CD4-positive, alpha-beta T cell (primary cell): ENCODE measurements at regions not wholly inside any gene's neighbourhood (a gene's known extent, or its start where the extent isn't known, plus 50 kb on each side); places are given as distances from the start of the nearest gene placed in this dataset.

ENCODE experiments used
- ATAC-seq: fragments of 200-7000 bp; cut with Tn5 transposase; one replicate; pipeline ENCODE4 v1.10.0; 2022; ENCODE audit warnings: mild to moderate bottlenecking; ENCODE audit not compliant: poor library complexity
- CTCF ChIA-PET: fragments of 350-600 bp; sonication (Branson Sonifier 250); formaldehyde crosslinking; loops from one replicate; lab custom pipeline; 2021; ENCODE audit warnings: antibody characterized with exemption, inconsistent platforms; lab: Charles Lee
- POLR2A ChIA-PET: fragments of 350-600 bp; sonication (Branson Sonifier 250); formaldehyde crosslinking; loops from one replicate; lab custom pipeline; 2021; ENCODE audit warnings: antibody characterized with exemption, inconsistent platforms; lab: Charles Lee
- DNase-seq, 14 experiments: peaks; one replicate each; pipeline ENCODE4 v3.0.0-alpha.2; 2013 to 2020; ENCODE audit warnings: mixed read lengths in 2 of 14
- H3K27ac ChIP-seq, 2 donors: one replicate each; pipeline versions ENCODE4 v1.5.1 to v1.7.0; 2013; ENCODE audit warnings: low read length in 2 of 2, low read depth in 1 of 2, mild to moderate bottlenecking in 1 of 2
- H3K27me3 ChIP-seq, 2 experiments: 1 replicate in 1 of 2; 2 replicates in 1 of 2; pipeline versions ENCODE4 v1.6.1 to v1.7.0; 2013; ENCODE audit warnings: low read length in 2 of 2, control low read depth in 1 of 2, mild to moderate bottlenecking in 1 of 2, moderate library complexity in 1 of 2; ENCODE audit not compliant: insufficient read depth in 2 of 2, control insufficient read depth in 1 of 2
- H3K36me3 ChIP-seq: one replicate; pipeline ENCODE4 v1.6.1; 2013; ENCODE audit warnings: low read length, control low read depth; ENCODE audit not compliant: insufficient read depth
- H3K4me1 ChIP-seq: one replicate; pipeline ENCODE4 v1.6.1; 2013; ENCODE audit warnings: low read length, control low read depth; ENCODE audit not compliant: insufficient read depth
- H3K4me3 ChIP-seq: one replicate; pipeline ENCODE4 v1.5.1; 2013; ENCODE audit warnings: mild to moderate bottlenecking, low read length, moderate library complexity
- H3K9me3 ChIP-seq, 2 experiments: 1 replicate in 1 of 2; 2 replicates in 1 of 2; pipeline versions ENCODE4 v1.6.1 to v1.7.0; 2013; ENCODE audit warnings: low read length in 2 of 2, mild to moderate bottlenecking in 2 of 2, control low read depth in 1 of 2, moderate library complexity in 1 of 2; ENCODE audit not compliant: control insufficient read depth in 1 of 2, insufficient read depth in 1 of 2
- H3K27ac Mint-ChIP-seq: one replicate; pipeline ENCODE4 v1.8.0; 2020; ENCODE audit warnings: mixed read lengths
- H3K27me3 Mint-ChIP-seq: one replicate; pipeline ENCODE4 v1.8.0; 2021; ENCODE audit warnings: mixed read lengths
- H3K36me3 Mint-ChIP-seq: one replicate; pipeline ENCODE4 v1.8.0; 2021; ENCODE audit warnings: low read depth, mixed read lengths
- H3K4me1 Mint-ChIP-seq: one replicate; pipeline ENCODE4 v1.8.0; 2021; ENCODE audit warnings: low read depth, mixed read lengths
- H3K4me3 Mint-ChIP-seq: one replicate; pipeline ENCODE4 v1.8.0; 2020; ENCODE audit warnings: mild to moderate bottlenecking, mixed read lengths
- H3K9me3 Mint-ChIP-seq: one replicate; pipeline ENCODE4 v1.8.0; 2020; ENCODE audit warnings: mixed read lengths
- intact Hi-C, 2 experiments: fragments of 100-400 bp; cut with DNase I in 1 of 2; cut with micrococcal nuclease in 1 of 2; formaldehyde crosslinking; loops; one replicate each; pipeline versions ENCODE4 v1.15.1 to v1.9.0; 2023 to 2025; cut with DNase I, micrococcal nuclease
- TF ChIP-seq, protein P1 (sequence below): fragments of 200-600 bp; IDR thresholded peaks from one replicate; pipeline ENCODE4 v1.8.0; 2022; ENCODE audit warnings: antibody characterized with exemption, mild to moderate bottlenecking

DNA sequence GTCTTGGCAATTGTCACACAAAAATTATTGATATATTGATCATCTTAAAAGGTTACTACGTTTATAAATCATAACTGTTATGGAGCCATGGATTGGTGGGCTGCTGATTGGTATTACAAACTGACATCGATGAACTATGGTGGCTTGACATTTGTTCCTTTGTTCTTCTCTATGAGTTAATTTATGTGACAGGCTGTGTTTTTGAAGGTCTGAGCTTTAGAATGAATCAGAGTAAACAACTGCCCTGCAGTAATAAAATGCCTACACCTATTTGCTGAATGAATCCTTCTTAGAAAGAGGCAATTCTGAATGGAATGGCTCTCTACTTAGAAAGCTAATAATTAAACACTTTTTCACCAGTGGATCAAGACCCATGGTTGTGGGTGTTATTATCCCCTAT, 506.3 kb upstream of the SPTLC3 start:
- H3K27ac Mint-ChIP-seq = no peak overlapping the region
- peaks cover 17% of the 10 kb centered on the region for H3K9me3 Mint-ChIP-seq
- H3K36me3 ChIP-seq = no peaks in the 10 kb centered on the region
- intact Hi-C loops = no loop called here
- H3K9me3 ChIP-seq = no peaks in the 10 kb centered on the region
- no peak overlapping the region for H3K27ac ChIP-seq
- H3K4me1 Mint-ChIP-seq = no peaks in the 10 kb centered on the region
- no peak overlapping the region for H3K4me3 ChIP-seq
- no peak for ATAC-seq
- ChIA-PET POLR2A (no interaction called here), CTCF (no interaction called here)
- no peaks in the 10 kb centered on the region for H3K4me1 ChIP-seq
- no peaks in the 10 kb centered on the region for H3K27me3 Mint-ChIP-seq
- no peaks in the 10 kb centered on the region for H3K27me3 ChIP-seq
- no peak for DNase-seq
- no peaks in the 10 kb centered on the region for H3K36me3 Mint-ChIP-seq
- TF ChIP-seq, protein P1, sequence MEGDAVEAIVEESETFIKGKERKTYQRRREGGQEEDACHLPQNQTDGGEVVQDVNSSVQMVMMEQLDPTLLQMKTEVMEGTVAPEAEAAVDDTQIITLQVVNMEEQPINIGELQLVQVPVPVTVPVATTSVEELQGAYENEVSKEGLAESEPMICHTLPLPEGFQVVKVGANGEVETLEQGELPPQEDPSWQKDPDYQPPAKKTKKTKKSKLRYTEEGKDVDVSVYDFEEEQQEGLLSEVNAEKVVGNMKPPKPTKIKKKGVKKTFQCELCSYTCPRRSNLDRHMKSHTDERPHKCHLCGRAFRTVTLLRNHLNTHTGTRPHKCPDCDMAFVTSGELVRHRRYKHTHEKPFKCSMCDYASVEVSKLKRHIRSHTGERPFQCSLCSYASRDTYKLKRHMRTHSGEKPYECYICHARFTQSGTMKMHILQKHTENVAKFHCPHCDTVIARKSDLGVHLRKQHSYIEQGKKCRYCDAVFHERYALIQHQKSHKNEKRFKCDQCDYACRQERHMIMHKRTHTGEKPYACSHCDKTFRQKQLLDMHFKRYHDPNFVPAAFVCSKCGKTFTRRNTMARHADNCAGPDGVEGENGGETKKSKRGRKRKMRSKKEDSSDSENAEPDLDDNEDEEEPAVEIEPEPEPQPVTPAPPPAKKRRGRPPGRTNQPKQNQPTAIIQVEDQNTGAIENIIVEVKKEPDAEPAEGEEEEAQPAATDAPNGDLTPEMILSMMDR = no peak
- H3K4me3 Mint-ChIP-seq = no peak overlapping the region

DNA sequence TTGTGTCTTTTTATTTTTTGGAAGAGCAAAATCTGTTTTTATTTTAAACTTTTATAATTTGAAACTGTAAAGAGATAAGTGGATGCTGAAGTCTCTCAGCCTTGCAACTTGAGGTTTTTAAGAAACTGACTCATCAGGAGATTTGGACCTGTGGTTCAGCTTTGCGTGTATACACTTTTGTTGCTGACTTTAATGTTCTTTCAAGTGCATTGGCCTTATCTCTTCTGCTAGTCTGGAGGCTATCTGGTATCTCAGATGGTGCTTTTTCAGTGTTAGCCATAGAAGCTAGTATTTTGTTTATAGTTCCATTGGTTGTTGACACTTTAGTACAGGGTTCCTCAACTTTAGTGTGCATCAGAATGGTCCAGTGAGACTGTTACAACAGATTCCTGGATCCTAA, 504.0 kb upstream of the SPTLC3 start:
- TF ChIP-seq, protein P1 = no peak
- H3K4me3 ChIP-seq = no peak overlapping the region
- CTCF ChIA-PET = no interaction called here
- Mint-ChIP-seq H3K4me1 (no peaks in the 10 kb centered on the region), H3K27ac (no peak overlapping the region), H3K9me3 (peaks cover 17% of the 10 kb centered on the region), H3K36me3 (no peaks in the 10 kb centered on the region), H3K27me3 (no peaks in the 10 kb centered on the region), H3K4me3 (no peak overlapping the region)
- intact Hi-C loops = no loop called here
- H3K36me3 ChIP-seq = no peaks in the 10 kb centered on the region
- no peaks in the 10 kb centered on the region for H3K4me1 ChIP-seq
- no peaks in the 10 kb centered on the region for H3K9me3 ChIP-seq
- no peak for DNase-seq
- no peaks in the 10 kb centered on the region for H3K27me3 ChIP-seq
- POLR2A ChIA-PET = no interaction called here
- no peak for ATAC-seq
- H3K27ac ChIP-seq = no peak overlapping the region

DNA sequence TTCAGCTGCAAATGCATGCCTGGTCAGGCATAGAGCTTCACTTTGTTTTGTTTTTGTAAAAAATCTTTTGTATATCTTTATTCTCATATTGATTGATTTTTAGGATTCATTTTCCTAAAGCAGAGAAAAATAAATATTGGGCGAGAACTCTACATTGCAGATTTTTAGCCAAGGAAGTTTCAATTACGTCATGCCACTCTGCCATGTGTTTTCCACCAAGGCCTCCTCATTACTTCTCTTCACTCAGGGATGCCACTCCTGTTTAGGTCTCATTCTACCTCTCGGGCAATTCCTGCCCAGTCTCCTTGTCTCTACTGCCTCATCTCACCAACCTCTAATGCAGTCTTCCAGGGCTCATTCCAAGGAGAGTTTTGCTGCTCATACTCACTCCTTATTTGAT, 497.3 kb upstream of the SPTLC3 start:
- Mint-ChIP-seq H3K36me3 (no peaks in the 10 kb centered on the region), H3K27ac (no peak overlapping the region), H3K4me1 (no peaks in the 10 kb centered on the region), H3K4me3 (no peak overlapping the region), H3K9me3 (peaks cover 14% of the 10 kb centered on the region), H3K27me3 (no peaks in the 10 kb centered on the region)
- TF ChIP-seq, protein P1 = no peak
- Histone ChIP-seq H3K4me1 (no peaks in the 10 kb centered on the region), H3K4me3 (no peak overlapping the region), H3K27me3 (no peaks in the 10 kb centered on the region), H3K27ac (no peak overlapping the region), H3K9me3 (peaks cover 0 to 4% of the 10 kb centered on the region in 2 experiments), H3K36me3 (no peaks in the 10 kb centered on the region)
- no peak for ATAC-seq
- ChIA-PET POLR2A (no interaction called here), CTCF (no interaction called here)
- intact Hi-C loops = no loop called here
- no peak for DNase-seq
